T-helper 1 cell (primary cell): ENCODE measurements at regions not wholly inside any gene's neighbourhood (a gene's known extent, or its start where the extent isn't known, plus 50 kb on each side); places are given as distances from the start of the nearest gene placed in this dataset.
"Not testable (repeated sequence)": the region's sequence is repeated elsewhere in the genome, so short reads cannot be mapped to it uniquely, and the experiment has no call there.

Experiments
- DNase-seq, 5 donors: peaks; one replicate each; pipeline ENCODE4 v3.0.0-alpha.2; 2012 to 2020

DNA sequence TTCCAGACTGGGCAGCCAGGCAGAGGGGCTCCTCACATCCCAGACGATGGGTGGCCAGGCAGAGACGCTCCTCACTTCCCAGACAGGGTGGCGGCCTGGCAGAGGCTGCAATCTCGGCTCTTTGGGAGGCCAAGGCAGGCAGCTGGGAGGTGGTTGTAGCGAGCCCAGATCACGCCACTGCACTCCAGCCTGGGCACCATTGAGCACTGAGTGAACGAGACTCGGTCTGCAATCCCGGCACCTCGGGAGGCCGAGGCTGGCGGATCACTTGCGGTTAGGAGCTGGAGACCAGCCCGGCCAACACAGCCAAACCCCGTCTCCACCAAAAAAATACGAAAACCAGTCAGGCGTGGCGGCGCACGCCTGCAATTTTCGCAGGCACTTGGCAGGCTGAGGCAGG lies 321.4 kb upstream of the SGCG start:
- not testable (repeated sequence) for DNase-seq

DNA sequence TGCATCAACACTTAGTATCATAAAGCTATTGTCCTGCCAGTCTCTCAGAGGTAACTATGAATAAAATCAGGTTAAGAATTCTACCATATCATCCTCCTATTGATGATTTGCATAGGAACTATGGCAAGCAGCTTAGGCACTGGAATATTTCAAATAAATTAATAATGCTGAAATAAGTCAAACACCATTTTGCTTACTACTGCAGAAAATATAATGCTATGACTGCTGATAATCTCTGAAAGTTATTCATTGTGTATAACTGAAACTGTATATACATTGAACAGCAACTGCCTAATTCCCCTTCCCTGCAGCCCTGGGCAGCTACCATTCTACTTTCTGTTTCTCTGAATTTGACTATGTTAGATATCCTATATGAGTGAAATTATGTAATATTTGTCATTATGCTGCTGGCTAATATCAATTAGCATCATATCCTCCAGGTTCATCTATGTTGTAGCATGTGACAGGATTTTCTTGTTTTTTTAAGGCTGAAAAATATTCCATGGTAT lies 318.8 kb upstream of the SGCG start:
- no peak for DNase-seq

DNA sequence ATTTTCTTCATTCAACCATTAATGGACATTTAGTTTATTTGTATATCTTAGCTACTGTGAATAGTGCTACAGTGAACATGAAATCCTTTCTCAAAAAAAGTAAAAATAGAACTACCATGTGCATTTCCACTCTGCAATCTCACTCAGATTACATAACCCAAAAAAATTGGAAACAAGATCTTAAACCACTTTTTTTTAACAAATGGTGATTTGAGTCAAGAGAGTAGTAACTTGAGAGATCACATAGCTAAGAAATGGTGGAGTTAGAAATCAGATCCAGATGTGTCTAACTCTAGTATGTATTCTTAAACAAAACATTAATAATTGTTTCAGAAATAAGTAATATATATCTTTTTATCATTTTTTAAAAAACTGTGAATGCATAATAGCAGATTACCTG lies 318.3 kb upstream of the SGCG start:
- DNase-seq: no peak

DNA sequence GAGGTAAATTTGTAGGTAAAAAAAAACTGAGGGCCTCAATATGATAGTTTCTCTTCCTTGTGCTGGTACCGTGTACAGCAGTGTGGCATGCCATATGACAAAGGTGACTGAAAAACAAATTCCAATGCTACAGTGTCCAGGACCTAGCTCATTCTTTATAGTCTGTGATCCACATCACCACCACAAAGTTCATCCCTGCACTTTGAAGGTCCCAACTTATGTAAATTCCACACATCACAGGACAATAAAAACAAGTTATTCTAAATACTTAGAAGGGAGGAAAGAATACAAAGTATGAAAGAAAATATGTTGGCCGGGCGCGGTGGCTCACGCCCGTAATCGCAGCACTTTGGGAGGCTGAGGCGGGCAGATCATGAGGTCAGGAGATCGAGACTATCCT lies 314.6 kb upstream of the SGCG start:
- DNase-seq: no peak

DNA sequence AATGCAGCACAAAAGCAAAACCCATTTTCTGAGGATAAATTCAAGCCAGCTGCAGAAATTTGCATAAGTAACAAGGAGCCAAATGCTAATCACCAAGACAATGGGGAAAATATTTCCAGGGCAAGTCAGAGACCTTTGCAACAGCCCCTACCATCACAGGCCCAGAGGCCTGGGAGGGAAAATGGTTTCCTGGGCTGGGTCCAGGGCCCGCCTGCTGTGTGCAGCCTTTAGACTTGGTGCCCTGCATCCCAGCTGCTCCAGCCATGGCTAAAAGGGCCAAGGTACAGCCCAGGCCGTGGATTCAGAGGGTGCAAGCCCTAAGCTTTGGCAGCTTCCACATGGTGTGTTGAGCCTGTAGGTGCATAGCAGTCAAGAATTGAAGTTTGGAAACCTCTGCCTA lies 309.5 kb upstream of the SGCG start:
- DNase-seq: no peak

DNA sequence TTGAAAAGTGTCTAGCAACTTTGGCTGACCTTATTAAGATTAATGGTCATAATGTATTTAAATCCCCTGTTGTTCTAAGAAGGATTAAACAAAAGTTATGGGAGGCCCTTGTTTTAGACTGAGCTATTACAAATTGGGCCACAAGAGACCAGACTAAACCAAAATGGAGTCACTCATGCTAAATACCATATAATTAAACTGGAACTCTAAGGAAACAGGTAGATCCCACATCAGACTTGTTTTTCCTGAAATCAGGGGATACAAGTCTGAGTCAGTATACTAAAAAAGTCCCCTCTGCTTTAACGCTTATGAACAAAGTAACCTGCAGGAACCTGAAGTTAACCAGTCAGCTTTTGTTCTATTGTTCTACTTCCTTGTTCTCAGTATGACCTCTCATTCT lies 305.9 kb upstream of the SGCG start:
- no peak for DNase-seq

DNA sequence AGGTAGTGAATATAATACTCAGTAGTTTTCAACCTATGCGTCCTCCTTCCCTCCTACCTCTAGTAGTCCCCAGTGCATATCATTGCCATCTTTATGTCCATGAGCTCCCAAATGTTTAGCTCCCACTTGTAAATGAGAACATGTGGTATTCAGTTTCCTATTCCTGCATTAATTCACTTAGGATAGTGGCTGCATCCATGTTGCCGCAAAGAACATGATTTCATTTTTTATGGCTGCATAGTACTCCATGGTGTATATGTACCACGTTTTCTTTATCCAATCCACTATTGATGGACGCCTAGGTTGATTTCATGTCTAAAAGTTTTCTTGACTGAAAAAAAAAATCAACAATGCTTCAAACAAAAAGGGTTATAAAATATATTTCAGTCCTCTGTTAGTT lies 303.4 kb upstream of the SGCG start:
- no peak for DNase-seq

DNA sequence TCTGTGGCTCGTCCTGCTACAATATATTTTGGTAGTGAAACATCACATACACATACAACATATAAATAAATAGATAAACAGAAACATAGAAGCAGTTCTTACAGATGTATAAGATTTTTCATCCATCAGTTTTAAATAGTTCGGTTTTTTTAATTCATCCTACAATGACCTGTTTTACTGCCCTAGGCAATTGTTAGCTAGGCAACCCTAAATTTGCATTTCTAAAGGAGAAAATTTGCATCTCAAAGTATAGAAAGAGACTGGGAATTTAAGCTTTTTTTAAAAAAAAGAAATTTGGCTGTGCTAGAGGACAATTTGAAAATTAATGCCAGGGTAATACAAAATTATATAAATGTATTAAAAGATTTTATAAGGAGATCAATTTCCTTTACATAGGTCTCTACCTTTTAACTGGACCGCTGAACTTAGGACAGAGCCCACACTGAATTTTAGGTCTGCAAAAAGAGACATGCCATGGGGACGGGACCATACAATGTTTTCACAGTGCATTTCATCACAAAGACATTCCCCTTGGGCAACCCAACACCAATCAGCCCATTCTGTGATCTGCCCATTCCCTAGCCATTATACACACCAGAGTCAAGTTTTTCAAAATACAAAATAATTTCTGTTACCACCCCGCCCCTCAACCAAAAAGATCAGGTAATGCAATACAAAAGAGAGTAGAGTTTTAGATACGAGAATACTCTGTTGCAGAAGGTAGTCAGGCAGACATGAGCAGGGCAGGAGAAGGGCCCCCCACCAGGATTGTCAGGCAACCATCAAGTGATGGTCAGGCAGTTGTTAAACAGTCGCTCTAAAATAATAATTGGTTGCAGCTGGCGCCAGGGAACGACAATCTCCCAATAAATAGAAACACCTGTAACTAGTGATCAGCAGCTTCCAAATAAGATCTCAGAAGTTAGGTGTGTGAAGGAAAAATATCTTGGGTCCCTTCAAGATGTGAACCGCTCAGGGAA lies 299.7 kb upstream of the SGCG start:
- DNase-seq: no peak

DNA sequence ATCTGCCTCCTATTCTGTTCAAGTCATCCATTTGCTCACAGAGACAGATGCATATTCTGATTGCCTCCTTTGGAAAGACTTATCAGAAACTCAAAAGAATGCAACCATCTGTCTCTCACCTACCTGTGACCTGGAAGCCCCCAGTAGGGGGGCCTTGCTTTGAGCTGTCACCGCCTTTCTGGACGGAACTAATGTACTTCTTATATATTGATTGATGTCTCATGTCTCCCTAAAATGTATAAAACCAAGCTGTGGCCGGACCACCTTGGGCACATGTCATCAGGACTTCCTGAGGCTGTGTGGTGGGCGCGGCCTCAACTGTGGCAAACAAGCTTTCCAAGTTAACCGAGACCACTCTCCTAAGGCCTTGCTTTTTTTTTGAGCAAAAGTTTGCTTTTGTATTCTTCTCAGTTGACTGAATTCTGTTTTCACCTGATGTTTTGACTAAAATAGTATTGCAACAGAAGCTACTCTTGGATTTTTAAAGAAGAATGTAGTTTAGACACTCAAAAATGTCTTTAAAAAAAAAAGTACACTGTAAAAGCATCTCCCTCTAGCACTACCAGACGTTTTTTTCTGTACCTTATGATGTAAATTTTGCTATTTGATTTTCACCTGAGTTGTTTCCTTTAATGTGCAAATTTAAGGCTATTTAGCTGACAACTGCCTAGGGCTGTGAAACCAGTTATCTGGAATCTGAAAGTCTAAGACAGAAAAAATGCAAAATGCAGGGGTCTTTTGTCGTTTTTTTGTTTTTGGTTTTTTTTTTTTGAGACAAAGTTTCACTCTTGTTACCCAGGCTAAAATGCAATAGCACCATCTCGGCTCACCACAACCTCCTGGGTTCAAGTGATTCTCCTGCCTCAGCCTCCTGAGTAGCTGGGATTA lies 298.8 kb upstream of the SGCG start:
- DNase-seq: not testable (repeated sequence)

DNA sequence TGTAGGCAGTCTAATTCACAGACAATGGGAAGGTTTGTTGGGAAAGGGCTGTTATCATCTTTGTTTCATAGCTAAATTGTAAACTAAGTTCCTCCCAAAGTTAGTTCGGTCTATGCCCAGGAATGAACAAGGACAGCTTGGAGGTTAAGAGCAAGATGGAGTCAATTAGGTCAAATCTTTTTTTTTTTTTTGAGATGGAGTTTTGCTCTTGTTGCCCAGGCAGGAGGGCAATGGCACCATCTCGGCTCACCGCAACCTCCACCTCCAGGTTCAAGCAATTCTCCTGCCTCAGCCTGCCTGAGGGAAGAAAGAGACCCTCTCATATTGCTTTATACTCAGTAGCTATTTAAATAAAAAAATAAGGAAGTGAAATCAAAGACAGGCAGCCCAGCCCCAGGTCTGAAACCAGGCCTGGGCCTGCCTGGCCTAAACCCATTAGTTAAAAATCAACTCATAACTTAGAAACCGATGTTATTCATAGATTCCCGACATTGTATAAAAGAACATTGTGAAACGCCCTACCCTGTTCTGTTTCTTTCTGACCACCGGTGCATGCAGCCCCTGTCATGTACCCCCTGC lies 297.4 kb upstream of the SGCG start:
- DNase-seq: no peak

DNA sequence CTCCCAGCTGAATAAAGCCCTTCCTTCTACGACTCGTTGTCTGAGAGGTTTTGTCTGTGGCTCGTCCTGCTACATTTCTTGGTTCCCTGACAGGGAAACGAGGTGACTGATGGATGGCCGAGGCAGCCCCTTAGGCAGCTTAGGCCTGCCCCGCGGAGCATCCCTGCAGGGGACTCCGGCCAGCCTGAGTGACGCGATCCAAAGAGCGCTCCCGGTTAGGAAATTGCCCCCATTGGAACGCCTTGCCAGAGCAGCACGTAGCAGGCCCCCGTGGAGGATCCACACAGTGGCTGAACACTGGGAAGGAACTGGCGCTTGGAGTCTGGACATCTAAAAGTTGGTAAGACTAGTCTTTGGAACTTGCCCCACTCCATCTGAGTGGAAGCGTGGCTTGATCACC lies 296.8 kb upstream of the SGCG start:
- DNase-seq: no peak

DNA sequence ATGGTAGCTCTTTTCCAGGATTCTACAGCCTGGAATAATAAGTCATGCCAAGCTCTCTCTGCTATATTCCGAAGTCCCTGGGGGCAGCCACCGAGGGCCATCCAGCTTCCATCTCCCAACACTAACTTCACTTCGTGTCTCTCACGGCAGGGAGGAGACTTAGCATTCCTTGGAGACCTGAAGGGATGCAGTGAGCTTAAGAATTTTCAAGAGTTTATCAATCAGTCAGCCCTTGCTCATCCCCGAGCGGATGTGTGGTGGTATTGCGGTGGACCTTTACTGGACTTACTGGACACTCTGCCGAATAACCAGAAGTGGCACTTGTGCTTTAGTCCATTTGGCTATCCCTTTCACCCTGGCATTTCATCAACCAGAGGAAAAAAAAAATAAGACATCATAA lies 294.7 kb upstream of the SGCG start:
- DNase-seq: not testable (repeated sequence)

DNA sequence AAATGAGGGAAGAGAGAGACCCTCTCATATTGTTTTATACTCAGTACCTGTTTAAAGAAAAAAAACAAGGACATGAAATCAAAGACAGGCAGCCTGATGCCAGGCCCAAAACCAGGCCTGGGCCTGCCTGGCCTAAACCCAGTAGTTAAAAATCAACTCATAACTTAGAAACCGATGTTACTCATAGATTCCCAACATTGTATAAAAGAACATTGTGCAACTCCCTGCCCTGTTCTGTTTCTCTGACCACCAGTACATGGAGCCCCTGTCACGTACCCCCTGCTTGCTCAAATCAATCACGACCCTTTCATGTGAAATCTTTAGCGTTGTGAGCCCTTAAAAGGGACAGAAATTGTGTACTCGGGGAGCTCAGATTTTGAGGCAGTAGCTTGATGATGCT lies 291.4 kb upstream of the SGCG start:
- not testable (repeated sequence) for DNase-seq

DNA sequence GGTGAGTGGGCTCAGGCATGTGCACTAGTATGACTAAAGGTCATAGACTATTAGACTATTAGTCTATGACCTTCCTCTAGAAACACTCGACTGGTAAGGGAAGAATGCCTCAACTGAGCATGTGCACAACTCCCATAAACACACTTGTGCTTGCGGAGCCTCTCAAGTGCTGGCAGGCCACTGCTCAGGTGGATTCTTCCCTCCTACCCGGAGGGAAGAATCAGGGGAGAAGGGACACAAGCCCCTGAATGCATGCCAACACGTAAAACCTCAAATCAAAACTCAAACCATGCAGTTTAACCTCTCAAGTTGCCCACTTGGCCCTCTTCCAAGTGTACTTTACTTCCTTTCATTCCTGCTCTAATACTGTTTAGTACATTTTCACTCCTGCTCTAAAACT lies 287.6 kb upstream of the SGCG start:
- no peak for DNase-seq

DNA sequence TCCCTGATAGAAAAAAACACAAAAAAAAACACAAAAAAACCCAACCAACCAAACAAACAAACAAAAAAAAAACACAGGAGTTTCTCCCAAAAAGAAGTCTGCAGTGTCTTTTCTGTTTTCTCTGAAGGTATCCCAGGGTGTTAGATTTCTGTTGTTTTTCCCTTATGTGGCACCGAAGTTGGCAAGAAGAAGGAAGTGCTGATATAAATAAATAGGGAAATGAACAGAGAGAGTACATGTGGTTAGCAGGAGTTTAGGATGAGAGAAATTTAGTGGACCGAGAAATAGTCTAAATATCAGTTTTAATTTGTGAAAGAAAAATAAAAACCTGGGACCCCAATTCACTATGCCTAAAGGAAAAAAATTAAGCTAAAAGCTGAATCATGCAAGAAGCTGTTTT lies 287.0 kb upstream of the SGCG start:
- no peak for DNase-seq

DNA sequence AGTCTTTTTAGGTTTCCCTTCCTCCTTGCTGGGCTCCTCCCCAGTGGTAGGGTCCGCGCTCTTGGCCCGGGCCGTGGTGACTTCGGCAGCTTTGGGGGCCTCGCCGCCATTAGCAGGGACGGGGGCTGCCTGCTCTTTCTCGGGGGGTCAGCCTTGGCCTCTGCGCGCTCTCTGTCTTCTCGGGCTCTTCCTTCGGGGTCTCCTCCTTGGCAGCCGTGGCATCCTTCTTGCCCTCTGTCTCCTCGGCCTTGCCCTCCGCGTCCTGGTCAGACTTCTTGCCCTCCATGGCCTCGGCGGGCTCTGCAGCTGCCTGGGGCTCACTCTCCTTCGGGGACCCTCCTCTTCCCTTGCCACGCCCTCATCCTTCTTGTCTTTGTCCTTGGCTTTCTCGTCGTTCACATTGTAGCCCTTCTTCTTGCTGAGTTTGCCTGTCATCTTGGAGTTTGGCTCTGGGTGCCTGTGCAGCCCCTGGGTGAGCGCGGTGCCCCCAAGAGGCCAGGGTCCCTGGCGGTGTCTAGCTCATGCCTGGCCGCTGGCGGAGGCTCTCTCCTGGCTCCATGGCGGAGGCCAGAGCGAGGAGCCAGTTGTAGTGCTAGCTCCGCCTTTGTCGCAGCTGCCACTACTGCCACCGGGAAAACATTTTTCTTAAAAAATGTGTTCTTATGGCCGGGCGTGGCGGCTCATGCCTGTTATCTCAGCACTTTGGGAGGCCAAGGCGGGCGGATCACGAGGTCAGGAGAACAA lies 283.0 kb upstream of the SGCG start:
- DNase-seq: no peak

DNA sequence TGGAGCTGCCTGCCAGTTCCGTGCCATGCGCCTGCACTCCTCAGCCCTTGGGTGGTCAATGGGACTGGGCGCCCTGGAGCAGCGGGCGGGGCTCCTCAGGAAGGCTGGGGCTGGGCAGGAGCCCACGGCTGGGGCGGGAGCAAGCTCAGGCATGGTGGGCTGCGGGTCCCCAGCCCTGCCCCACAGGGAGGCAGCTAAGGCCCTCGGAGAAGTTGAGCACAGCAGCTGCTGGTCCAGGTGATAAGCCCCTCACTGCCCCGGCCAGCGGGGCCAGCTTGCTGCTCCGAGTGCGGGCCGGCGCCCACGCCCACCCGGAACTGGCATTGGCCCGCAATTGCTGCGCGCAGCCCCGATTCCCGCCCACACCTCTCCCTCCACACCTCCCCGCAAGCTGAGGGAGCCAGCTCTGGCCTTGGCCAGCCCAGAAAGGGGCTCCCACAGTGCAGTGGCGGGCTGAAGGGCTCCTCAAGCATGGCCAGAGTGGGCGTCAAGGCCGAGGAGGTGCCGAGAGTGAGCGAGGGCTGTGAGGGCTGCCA lies 280.3 kb upstream of the SGCG start:
- not testable (repeated sequence) for DNase-seq

DNA sequence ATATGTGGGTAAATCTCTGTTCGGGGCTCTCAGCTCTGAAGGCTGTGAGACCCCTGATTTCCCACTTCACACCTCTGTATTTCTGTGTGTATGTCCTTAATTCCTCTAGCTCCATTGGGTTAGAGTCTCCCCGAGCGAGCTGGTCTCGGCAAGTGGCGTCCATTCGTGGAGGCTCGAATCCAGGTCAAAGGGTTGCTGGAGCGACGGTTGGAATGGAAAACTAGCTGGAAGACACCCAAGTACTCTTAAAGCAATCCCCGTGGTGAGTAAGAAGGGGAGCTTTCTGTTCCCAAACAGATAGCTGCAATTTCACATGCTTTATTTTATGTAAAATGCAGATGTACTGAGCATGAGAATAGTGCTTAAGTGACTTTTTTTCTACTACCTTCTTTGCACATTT lies 277.5 kb upstream of the SGCG start:
- DNase-seq: no peak

DNA sequence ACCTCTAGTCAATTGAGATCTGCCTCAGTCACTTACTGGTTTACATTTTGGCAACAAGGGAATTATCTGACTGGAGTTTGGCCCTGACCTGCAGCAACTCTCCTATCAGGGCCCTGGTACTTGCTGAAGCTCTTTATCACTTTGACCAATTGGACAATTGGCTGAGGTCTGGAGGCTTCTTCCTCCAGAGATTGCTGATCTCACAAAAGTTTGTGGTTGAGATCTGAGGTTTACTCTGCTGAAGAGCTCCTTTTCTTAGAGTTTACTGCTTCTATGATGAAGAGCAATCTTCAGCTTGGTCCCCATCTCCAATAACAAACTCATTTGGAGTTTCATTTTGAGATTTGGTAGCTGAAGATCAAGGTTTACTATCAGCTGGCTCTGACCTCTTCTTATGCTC lies 276.9 kb upstream of the SGCG start:
- DNase-seq: no peak

DNA sequence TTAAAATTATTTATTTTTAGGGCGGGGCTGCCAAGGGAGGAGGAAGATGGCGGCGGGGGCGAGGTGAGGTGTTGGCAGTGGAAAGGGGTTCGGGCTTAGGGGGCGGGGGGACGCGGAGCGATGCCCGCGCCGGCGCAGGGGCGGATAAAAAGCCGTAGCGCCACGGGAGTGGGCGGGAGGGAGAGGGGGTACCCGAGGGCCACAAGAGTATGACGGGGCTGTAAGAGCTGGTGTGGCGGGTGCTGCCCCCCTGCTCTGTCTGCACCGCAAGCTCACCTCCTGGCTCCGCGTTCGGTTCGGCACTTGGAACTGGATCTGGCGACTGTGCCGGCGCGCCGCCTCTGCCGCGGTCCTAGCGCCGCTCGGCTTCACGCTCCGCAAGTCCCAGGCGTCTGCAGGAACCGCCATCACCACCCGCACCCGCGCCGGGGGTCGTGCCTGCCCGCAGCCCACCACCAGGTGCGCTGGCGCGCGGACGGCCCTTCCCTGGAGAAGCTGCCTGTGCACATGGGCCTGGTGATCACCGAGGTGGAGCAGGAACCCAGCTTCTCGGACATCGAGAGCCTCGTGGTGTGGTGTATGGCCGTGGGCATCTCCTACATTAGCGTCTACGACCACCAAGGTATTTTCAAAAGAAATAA lies 265.2 kb upstream of the SGCG start:
- no peak for DNase-seq

DNA sequence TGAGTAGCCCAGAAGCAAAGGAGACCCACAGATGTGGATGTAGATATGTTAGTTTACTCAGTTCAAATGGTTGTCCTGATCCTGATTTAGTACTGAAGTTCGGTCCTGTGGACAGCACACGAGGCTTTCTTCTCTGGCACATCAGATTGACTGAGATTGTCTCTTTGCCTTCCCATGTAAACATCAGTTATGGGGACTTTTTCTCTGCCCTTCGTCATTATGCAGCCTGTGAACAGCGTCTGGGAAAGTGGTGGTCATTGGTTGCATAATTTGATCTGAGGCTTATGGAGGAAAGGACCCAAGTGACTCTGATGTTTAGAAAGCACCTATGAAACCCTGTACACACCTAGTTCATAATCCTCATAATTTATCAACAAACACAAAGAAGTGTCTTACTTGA lies 264.5 kb upstream of the SGCG start:
- not testable (repeated sequence) for DNase-seq
